ENCODE measurements at regions not wholly inside any gene's neighbourhood (a gene's known extent, or its start where the extent isn't known, plus 50 kb on each side); places are given as distances from the start of the nearest gene placed in this dataset.
"Not testable (repeated sequence)": the region's sequence is repeated elsewhere in the genome, so short reads cannot be mapped to it uniquely, and the experiment has no call there.

- TF ChIP-seq ZNF70 (CRISPR knock-in tag; IDR thresholded peaks at IDR 0.05), result no peak
- no peak for TF ChIP-seq RARB (CRISPR knock-in tag; IDR thresholded peaks at IDR 0.05)
- TF ChIP-seq, protein P1, sequence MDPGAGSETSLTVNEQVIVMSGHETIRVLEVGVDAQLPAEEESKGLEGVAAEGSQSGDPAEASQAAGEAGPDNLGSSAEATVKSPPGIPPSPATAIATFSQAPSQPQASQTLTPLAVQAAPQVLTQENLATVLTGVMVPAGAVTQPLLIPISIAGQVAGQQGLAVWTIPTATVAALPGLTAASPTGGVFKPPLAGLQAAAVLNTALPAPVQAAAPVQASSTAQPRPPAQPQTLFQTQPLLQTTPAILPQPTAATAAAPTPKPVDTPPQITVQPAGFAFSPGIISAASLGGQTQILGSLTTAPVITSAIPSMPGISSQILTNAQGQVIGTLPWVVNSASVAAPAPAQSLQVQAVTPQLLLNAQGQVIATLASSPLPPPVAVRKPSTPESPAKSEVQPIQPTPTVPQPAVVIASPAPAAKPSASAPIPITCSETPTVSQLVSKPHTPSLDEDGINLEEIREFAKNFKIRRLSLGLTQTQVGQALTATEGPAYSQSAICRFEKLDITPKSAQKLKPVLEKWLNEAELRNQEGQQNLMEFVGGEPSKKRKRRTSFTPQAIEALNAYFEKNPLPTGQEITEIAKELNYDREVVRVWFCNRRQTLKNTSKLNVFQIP (CRISPR knock-in tag; IDR thresholded peaks at IDR 0.05; ENCODE audit: borderline replicate concordance, low read depth), result no peak
- no peak for TF ChIP-seq PPARA (CRISPR knock-in tag; IDR thresholded peaks at IDR 0.05; ENCODE audit: borderline replicate concordance)
- no peak for TF ChIP-seq CSDC2 (CRISPR knock-in tag; IDR thresholded peaks at IDR 0.05)
- no peak for TF ChIP-seq ZNF8 (CRISPR knock-in tag; IDR thresholded peaks at IDR 0.05)
- no peak for TF ChIP-seq TCF4 (CRISPR knock-in tag; IDR thresholded peaks at IDR 0.05; ENCODE audit: borderline replicate concordance)
- TF ChIP-seq ZFP30 (CRISPR knock-in tag; IDR thresholded peaks at IDR 0.05), result no peak
- TF ChIP-seq SNAI2 (CRISPR knock-in tag; IDR thresholded peaks at IDR 0.05), result no peak
- TF ChIP-seq GLIS3 (CRISPR knock-in tag; IDR thresholded peaks at IDR 0.05), result no peak
- TF ChIP-seq CREB5 (CRISPR knock-in tag; IDR thresholded peaks at IDR 0.05; ENCODE audit: low read depth), result no peak
- TF ChIP-seq OSR1 (CRISPR knock-in tag; IDR thresholded peaks at IDR 0.05), result no peak
- TF ChIP-seq ZFP3 (CRISPR knock-in tag; IDR thresholded peaks at IDR 0.05), result no peak
- no peak for TF ChIP-seq CSRNP3 (CRISPR knock-in tag; IDR thresholded peaks at IDR 0.05)
- TF ChIP-seq TSHZ2 (CRISPR knock-in tag; IDR thresholded peaks at IDR 0.05), result no peak
- TF ChIP-seq PATZ1 (CRISPR knock-in tag; IDR thresholded peaks at IDR 0.05; ENCODE audit: borderline replicate concordance), result no peak
- TF ChIP-seq BACH2 (CRISPR knock-in tag; IDR thresholded peaks at IDR 0.05; ENCODE audit: borderline replicate concordance), result no peak
- TF ChIP-seq ZC3H10 (CRISPR knock-in tag; IDR thresholded peaks at IDR 0.05), result no peak
- no peak for TF ChIP-seq ARNTL (CRISPR knock-in tag; IDR thresholded peaks at IDR 0.05; ENCODE audit: borderline replicate concordance, low read depth)
- ATAC-seq, result no peak
Observed at GRCh38 chr6:122886481-122886880, 97.4 kb downstream of the SMPDL3A start.

- no peak for ATAC-seq
- TF ChIP-seq ZC3H10 (CRISPR knock-in tag; IDR thresholded peaks at IDR 0.05), result no peak
- no peak for TF ChIP-seq PPARA (CRISPR knock-in tag; IDR thresholded peaks at IDR 0.05; ENCODE audit: borderline replicate concordance)
- TF ChIP-seq TOX (CRISPR knock-in tag; IDR thresholded peaks at IDR 0.05; ENCODE audit: borderline replicate concordance), result no peak
- TF ChIP-seq ISL1 (CRISPR knock-in tag; IDR thresholded peaks at IDR 0.05), result no peak
- TF ChIP-seq ZFP3 (CRISPR knock-in tag; IDR thresholded peaks at IDR 0.05), result no peak
- no peak for TF ChIP-seq OSR1 (CRISPR knock-in tag; IDR thresholded peaks at IDR 0.05)
- no peak for TF ChIP-seq TCF4 (CRISPR knock-in tag; IDR thresholded peaks at IDR 0.05; ENCODE audit: borderline replicate concordance)
- TF ChIP-seq CSDC2 (CRISPR knock-in tag; IDR thresholded peaks at IDR 0.05), result no peak
- TF ChIP-seq SNAI2 (CRISPR knock-in tag; IDR thresholded peaks at IDR 0.05), result no peak
- no peak for TF ChIP-seq ARNTL (CRISPR knock-in tag; IDR thresholded peaks at IDR 0.05; ENCODE audit: borderline replicate concordance, low read depth)
- TF ChIP-seq ZFP30 (CRISPR knock-in tag; IDR thresholded peaks at IDR 0.05), result no peak
- no peak for TF ChIP-seq ESRRG (CRISPR knock-in tag; IDR thresholded peaks at IDR 0.05)
- no peak for TF ChIP-seq PATZ1 (CRISPR knock-in tag; IDR thresholded peaks at IDR 0.05; ENCODE audit: borderline replicate concordance)
- no peak for TF ChIP-seq BACH2 (CRISPR knock-in tag; IDR thresholded peaks at IDR 0.05; ENCODE audit: borderline replicate concordance)
- no peak for TF ChIP-seq ZNF8 (CRISPR knock-in tag; IDR thresholded peaks at IDR 0.05)
- no peak for TF ChIP-seq GLIS3 (CRISPR knock-in tag; IDR thresholded peaks at IDR 0.05)
- TF ChIP-seq ZNF70 (CRISPR knock-in tag; IDR thresholded peaks at IDR 0.05), result no peak
- TF ChIP-seq, protein P1 (CRISPR knock-in tag; IDR thresholded peaks at IDR 0.05; ENCODE audit: borderline replicate concordance, low read depth), result no peak
Observed at GRCh38 chr6:122887941-122888340, 98.9 kb downstream of the SMPDL3A start.

- not testable (repeated sequence) for ATAC-seq
Observed at GRCh38 chr6:122888680-122889079, 99.6 kb downstream of the SMPDL3A start.
